GM18861 (cell line): ENCODE measurements at regions not wholly inside any gene's neighbourhood (a gene's known extent, or its start where the extent isn't known, plus 50 kb on each side); places are given as distances from the start of the nearest gene placed in this dataset.

ENCODE experiments used
- ATAC-seq: cut with Tn5 transposase; IDR thresholded peaks from one replicate; pipeline ENCODE4 v1.9.1; 2021; ENCODE audit not compliant: unreplicated experiment

- ATAC-seq = no peak
Observed at GRCh38 chr3:157815739-157816138, 290.5 kb downstream of the SHOX2 start.

- no peak for ATAC-seq
Observed at GRCh38 chr3:157810924-157811718, 295.1 kb downstream of the SHOX2 start.

DNA sequence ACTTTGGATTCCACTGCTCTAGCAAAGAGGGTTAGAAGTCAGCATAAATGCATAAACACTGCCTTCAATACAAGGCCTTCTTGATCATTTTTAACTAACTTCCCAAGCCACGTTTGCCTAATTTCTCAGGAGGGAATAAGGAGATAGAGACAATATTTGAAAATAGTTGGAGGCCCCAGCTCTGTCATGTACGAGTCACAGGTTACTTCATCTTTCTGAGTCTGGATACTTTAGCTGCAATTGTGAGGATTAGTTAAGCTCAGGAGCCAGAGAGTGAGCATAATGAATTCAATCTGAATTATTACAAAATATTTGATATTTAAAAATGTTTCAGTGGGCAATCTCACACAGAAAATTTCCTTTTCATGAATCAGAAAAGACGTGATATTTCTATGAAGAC is 298.9 kb downstream of the SHOX2 start:
- ATAC-seq = no peak

GRCh38 chr3:157805538-157805937 is 300.7 kb downstream of the SHOX2 start:
- no peak for ATAC-seq

DNA sequence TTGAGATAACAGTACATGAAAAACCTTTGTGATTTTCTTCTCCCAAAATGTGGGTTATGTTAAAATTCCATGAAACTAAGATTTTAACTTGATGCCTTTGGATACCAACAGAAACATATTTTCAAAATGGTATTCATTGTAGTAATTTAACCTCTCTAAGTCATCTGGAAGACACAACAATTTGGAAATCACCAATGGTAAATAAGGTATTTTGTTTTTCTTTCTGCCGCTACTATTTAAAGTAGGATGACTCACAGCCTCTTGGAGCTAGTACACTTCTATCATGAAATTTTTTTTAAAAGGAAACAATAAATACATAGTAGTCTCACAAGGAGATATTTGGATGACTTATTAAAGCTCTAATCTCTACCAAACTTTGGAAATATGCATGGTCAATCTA is 291.6 kb upstream of the VEPH1 start:
- ATAC-seq = no peak

DNA sequence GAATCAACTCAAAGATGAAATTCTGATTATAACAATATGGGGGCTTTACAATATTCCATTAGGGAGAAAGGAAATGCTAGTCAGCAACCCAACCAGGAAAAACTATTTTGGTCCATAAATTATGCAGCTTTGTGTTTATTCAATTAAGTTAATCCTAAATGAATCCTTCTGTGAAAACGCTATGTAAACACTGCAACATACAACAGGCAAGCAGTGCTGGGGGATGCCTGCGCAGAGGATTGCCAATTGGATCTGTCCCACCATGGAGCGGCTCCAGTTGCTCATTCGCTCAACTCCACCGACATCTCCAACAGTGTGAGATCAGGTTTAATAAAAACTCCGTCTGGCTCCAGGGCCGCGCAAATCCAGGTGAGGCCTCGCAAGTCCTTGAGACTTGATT is 290.5 kb upstream of the VEPH1 start:
- no peak for ATAC-seq

DNA sequence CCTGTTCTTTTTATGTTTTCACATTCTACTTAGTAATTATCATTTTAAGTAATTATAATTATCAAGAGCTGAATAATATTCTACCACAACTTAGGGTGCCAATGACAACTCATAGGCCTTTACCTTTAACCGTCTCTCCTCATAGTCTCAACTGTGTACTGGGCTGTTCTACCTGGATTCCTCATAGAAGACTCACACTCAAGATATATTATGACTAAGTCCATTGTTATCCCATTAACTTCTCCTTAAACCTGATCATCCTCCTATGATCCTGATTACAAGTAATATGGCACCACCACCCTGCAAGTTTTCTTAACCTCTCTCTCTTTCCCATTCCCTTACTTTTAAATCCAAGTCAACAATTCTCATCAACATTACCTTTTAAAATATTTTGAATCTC is 285.9 kb upstream of the VEPH1 start:
- no peak for ATAC-seq

DNA sequence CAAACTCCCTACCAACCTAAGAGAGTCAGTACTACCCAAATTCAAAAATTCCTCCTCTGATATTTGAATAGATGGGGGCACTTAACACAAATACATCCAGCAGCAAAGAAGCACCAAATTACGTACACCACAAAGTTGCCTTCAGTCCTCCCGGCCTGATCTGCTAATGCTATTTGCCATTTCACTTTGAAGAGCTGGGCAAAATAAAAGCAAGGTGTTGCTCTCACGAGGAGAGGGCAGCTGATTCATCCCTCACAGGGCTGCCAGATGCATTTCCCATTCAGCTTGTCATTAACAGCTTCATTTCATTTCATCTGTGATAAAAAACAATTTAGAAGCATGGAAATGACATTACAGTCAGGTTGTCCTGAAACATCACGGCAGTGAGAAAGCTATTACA is 283.4 kb upstream of the VEPH1 start:
- ATAC-seq = no peak

DNA sequence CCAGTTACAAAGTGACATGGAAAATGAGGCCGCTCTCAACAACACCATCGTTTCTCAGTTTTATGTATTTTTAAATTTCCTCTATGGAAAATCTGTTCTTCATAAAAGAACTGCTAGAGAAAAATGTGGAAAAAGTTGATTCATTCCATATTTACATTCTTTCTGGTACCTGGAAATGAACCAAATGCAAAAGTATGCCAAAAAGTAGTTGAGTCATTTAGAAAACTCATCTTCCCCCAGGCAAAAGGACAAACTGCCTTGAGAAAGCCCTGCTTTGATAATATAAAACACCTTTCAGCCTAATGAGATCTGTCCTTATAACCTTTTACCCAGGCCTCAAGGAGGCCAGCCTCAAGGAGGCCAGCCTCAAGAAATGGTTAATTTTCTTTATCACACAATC is 283.0 kb upstream of the VEPH1 start:
- ATAC-seq = no peak

DNA sequence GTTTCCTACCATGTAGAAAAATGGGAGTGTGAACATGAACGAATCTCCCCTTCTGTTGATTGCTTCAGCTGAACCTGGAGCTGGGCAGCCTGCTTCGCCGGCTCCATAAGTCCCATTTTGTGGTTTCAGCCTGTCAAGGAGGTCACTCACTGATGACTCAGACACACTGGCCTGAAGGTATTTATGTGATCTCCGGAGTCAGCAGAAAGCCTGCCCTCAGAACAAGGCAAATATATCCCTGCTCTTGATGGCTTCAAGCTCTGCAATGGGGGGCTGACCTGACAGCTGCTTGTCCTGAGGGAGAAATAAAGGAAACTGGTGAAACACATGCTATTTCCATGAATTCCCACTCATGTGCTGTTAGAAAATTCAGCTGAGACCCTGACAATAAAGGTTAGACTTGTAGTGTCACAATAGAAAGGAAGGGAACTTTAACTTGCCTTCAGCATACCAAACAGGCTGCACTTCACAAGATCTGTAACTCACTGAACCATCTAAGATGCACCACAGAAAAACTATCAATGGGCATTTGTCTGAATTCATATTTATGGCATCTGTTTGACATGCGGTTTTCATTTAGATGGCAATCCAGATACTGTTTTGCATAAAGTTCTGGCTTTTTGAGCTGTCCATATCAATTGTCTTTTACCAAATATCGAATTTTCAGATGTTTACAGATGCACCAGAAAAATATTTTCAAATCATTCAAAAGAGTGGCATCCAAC is 282.0 kb upstream of the VEPH1 start:
- ATAC-seq = no peak

DNA sequence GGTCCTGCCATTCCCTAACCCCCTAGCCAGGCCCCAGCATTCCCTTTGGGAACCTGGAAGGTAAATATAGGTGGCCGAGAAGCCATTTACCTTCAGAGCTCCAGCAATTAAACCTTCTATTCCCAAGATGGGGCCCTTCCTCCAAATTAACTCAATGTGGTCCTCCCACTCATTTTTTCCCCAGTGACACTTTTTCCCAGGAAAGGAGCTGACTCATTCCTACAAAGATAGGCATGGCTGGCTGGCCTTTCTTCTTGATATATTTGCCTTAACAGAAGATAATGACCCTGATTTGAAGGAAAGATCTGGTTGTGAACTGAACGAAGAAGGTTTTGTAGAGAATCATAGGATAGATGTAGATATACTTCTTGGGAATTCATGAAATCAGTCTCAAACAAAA is 279.0 kb upstream of the VEPH1 start:
- ATAC-seq = no peak

- no peak for ATAC-seq
Observed at GRCh38 chr3:157776861-157777260, 273.6 kb upstream of the VEPH1 start.

- ATAC-seq = no peak
Observed at GRCh38 chr3:157775446-157775845, 272.2 kb upstream of the VEPH1 start.

DNA sequence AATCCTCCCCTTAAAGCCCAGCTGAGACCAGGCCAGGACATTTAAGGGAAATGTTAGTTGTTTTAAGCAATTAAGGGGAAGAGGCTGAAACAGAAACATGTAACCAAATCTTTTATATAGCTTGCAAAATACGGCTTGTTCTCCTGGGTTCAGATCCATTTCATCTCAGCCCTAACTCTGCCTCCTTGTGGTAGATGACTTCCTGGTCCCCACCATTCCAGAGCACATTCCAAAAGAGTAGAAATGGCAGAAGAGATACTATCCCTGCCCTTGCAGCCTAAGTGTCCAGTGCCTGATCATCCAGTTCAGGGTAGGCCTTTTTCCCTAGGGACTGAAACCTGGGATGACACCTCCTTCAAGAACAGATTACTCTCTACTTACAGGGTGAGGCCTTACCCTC is 266.2 kb upstream of the VEPH1 start:
- no peak for ATAC-seq

DNA sequence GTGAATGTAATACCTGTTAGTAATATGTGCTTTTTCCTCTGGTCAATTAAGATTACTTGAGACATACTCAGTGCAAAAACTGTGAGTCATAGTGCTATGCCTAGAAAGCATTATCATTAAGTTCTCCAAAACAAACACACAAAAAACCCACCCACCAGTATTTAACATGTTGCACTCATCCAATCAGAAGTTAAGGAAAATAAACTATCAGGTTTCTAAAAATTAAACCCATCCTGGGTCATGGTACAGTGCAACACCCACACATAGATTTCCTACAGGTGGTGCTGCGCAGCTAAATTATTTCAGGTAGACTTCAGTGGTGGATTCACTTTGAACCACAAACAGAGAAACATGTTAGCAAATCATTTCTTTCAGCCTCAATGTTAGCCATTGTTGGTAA is 264.4 kb upstream of the VEPH1 start:
- no peak for ATAC-seq

DNA sequence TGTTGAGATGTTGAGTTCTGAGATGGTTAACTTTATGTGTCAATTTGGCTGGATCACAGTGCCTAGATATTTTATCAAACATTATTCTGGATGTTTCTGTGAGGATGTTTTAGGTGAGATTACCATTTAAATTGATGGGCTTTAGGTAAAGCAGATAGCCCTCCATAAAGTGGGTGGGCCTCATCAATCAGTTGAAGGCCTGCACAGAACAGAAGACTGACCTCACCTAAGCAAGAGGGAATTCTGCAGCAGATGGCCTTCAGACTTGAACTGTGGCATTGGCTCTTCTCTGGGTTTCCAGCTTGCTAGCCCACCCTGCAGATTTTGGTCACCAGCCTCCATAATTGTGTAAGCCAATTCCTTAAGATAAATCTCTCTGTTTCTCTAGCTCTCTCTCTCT is 260.4 kb upstream of the VEPH1 start:
- ATAC-seq = no peak

- ATAC-seq = no peak
Observed at GRCh38 chr3:157759311-157759710, 256.1 kb upstream of the VEPH1 start.

- ATAC-seq = no peak
Observed at GRCh38 chr3:157755233-157755632, 252.0 kb upstream of the VEPH1 start.

DNA sequence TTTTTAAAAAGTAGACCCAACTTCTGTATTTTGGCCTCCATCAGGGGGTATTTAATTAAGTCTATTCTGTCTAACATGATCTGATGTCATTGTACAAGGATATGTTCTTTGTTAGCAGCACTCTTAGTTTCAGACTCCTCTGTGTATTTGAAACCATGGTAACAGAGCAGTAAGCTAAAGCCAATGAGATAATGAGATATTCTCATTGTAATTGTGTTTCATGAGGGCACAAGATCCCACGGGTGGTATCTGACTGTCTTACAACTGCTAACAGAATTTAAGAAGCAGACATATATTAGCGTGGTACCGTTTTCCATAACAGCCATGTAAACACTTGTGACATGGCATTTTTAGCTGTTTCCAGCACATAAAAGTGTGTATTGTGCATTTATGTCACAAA is 251.2 kb upstream of the VEPH1 start:
- no peak for ATAC-seq

- no peak for ATAC-seq
Observed at GRCh38 chr3:157753787-157754136, 250.5 kb upstream of the VEPH1 start.

GRCh38 chr3:157752956-157753786 is 250.0 kb upstream of the VEPH1 start:
- no peak for ATAC-seq

- no peak for ATAC-seq
Observed at GRCh38 chr3:157752554-157752953, 249.3 kb upstream of the VEPH1 start.
